Heart right ventricle (tissue), 16 donors: ENCODE measurements at regions not wholly inside any gene's neighbourhood (a gene's known extent, or its start where the extent isn't known, plus 50 kb on each side); places are given as distances from the start of the nearest gene placed in this dataset.

Source experiments
- ATAC-seq, 8 donors: fragments of 200-7000 bp; cut with Tn5 transposase; one replicate each; pipeline ENCODE4 v1.9.1; 2020; ENCODE audit warnings: mild to moderate bottlenecking in 8 of 8, moderate library complexity in 8 of 8, moderate number of reproducible peaks in 1 of 8
- DNase-seq, 2 donors: peaks; one replicate each; pipeline ENCODE4 v3.0.0-alpha.2; 2020
- H3K27ac ChIP-seq, 10 donors: fragments of 200-600 bp; sonication (generic) in 2 of 10; one replicate each; pipeline versions ENCODE4 v1.5.0 to v1.8.0; 2020 to 2022; ENCODE audit warnings: mild to moderate bottlenecking in 3 of 10
- H3K27me3 ChIP-seq, 7 donors: fragments of 200-600 bp; one replicate each; pipeline ENCODE4 v1.8.0; 2021 to 2022; ENCODE audit warnings: mild to moderate bottlenecking in 2 of 7
- H3K36me3 ChIP-seq, 9 donors: fragments of 200-600 bp; sonication (generic) in 1 of 9; one replicate each; pipeline versions ENCODE4 v1.5.0 to v1.8.0; 2020 to 2022; ENCODE audit warnings: mild to moderate bottlenecking in 2 of 9
- H3K4me1 ChIP-seq, 9 donors: fragments of 200-600 bp; sonication (generic) in 1 of 9; one replicate each; pipeline versions ENCODE4 v1.5.0 to v1.8.0; 2020 to 2022; ENCODE audit warnings: mild to moderate bottlenecking in 4 of 9
- H3K4me3 ChIP-seq, 10 donors: fragments of 200-600 bp; sonication (generic) in 2 of 10; one replicate each; pipeline versions ENCODE4 v1.5.0 to v1.8.0; 2020 to 2022; ENCODE audit warnings: mild to moderate bottlenecking in 7 of 10, moderate library complexity in 2 of 10
- H3K9me3 ChIP-seq, 11 donors: fragments of 200-600 bp in 10 of 11; sonication (generic) in 2 of 11; one replicate each; pipeline versions ENCODE4 v1.5.0 to v1.8.0; 2013 to 2022; ENCODE audit warnings: mild to moderate bottlenecking in 2 of 11, control low read depth in 1 of 11, moderate library complexity in 1 of 11
- WGBS, 2 donors: extraction: QIAGEN DNeasy Blood & Tissue Kit; methylation state at CpG; one replicate each; pipeline ENCODE4 v1.1.7; 2013; ENCODE audit warnings: inconsistent platforms in 1 of 2; 5-methylcytosine and 5-hydroxymethylcytosine counted together
- intact Hi-C, 10 donors: fragments of 100-400 bp; cut with DNase I; formaldehyde crosslinking; loops; one replicate each; pipeline versions ENCODE4 v1.11.1 to v1.14.2; 2022
- TF ChIP-seq, protein P1 (sequence below), 9 donors: fragments of 200-600 bp; sonication (generic) in 2 of 9; IDR thresholded peaks; one replicate each; pipeline versions ENCODE4 v1.5.0 to v1.8.0; 2021 to 2022; ENCODE audit warnings: antibody characterized with exemption in 9 of 9, mild to moderate bottlenecking in 5 of 9, moderate library complexity in 1 of 9
- donor health status: Arrhythmogenic right ventricular cardiomyopathy.
- donor health status: ischemic (EF 13 %, LVEDD 7.1; RV severe dilation, severe dysfunction).
- donor health status: healthy with polysubstance abuse.
- donor health status: DM: no; HTN: yes; CAD: no.
- donor health status: DM: no; HTN: no; CAD: no.
- donor health status: ischemic (EF 25% LVEDD 6.9; RV normal size, moderate dysfunction).
- donor health status: ischemic (EF 25% LVEDD 5.7; RV mildly dilated, moderate dysfunction).
- donor health status: healthy.
- donor health status: DM: yes; HTN: yes; CAD: no.
- donor health status: Ischemic cardiomyopathy.
- donor health status: ischemic (EF 35%, LVEDD 5.7; RV mildly dilated, moderate dysfunction).
- donor health status: nonischemic (EF 11% LVEDD 7.7; RV severe dilation, severe dysfunction).
- donor health status: DM: yes; HTN: yes; CAD: no.
- donor health status: PGD.
- donor health status: ischemic (EF 29% LVEDD 5.4; RV normal size, mild dysfunction).
- donor health status: nonischemic (EF 23%, LVEDD 6.1; RV moderate dilation, normal function).

DNA sequence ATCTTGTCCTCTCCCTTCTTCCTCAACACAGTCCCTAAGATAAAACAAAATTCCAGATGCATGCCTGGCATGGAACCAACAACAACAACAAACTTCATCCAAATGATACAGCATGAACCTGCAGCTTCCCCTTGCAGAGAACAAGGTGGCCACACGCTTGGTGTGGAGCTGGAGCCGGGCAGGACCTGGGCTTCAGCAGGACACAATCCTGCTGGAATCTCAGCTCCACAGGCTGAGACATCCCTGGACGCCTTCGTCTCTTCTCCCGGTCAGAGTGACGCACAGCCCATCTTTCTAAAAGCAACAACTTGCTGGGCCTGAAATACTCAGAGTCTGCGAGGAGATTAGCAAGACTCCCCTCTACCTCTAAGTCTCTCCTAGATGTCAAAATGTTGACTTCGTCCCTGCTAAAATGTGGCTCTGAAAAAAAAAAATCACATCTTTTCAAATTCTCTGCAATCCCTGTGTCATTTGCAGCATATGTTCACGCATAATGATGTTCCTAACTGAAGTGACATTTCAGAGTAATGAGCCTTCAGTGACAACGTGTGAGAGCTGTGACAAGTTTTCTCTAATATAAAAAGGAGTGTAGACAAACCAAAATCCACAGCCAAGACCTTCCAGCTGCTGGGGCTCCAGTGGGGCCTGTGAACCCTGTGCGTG is 1232.3 kb downstream of the TBC1D22A start:
- TF ChIP-seq, protein P1, sequence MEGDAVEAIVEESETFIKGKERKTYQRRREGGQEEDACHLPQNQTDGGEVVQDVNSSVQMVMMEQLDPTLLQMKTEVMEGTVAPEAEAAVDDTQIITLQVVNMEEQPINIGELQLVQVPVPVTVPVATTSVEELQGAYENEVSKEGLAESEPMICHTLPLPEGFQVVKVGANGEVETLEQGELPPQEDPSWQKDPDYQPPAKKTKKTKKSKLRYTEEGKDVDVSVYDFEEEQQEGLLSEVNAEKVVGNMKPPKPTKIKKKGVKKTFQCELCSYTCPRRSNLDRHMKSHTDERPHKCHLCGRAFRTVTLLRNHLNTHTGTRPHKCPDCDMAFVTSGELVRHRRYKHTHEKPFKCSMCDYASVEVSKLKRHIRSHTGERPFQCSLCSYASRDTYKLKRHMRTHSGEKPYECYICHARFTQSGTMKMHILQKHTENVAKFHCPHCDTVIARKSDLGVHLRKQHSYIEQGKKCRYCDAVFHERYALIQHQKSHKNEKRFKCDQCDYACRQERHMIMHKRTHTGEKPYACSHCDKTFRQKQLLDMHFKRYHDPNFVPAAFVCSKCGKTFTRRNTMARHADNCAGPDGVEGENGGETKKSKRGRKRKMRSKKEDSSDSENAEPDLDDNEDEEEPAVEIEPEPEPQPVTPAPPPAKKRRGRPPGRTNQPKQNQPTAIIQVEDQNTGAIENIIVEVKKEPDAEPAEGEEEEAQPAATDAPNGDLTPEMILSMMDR (IDR thresholded peaks at IDR 0.05) = no peak
- peaks cover 0 to 1% (median 0%) of the 10 kb centered on the region in 11 donors for H3K9me3 ChIP-seq
- no peaks in the 10 kb centered on the region for H3K4me1 ChIP-seq
- intact Hi-C loops = no loop called here
- H3K4me3 ChIP-seq = no peak overlapping the region
- no peak for DNase-seq
- peaks cover 0 to 29% (median 11%) of the 10 kb centered on the region in 7 donors for H3K27me3 ChIP-seq
- H3K27ac ChIP-seq = no peak overlapping the region
- no peaks in the 10 kb centered on the region for H3K36me3 ChIP-seq
- 72% methylated on average over 11 of the region's 11 CpGs for WGBS, 2 donors
- ATAC-seq = no peak

DNA sequence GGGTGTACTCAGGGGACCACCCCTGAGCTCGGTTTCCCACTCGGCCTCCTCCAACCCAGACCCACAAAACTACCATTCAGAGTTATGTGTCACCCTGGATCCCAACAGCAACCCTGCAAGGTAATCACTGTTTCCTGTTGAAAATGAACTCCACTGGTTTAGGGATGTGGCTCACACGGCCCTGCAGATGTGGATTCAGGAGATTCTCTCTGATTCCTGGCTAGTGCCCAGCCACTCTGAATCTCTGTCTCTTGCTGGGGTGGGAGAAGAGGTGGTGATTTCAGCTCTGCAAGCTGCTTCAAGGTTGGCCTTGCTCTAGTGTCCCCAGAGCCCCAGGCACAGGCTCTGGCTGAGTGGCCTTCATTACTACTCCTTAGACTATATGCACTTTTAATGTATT is 1231.6 kb downstream of the TBC1D22A start:
- Histone ChIP-seq H3K27ac (no peak overlapping the region), H3K4me3 (no peak overlapping the region), H3K4me1 (no peaks in the 10 kb centered on the region), H3K27me3 (peaks cover 0 to 33% (median 11%) of the 10 kb centered on the region in 7 donors), H3K36me3 (no peaks in the 10 kb centered on the region), H3K9me3 (peaks cover 0 to 8% (median 0%) of the 10 kb centered on the region in 11 donors)
- intact Hi-C loops = no loop called here
- DNase-seq = no peak
- TF ChIP-seq, protein P1 (IDR thresholded peaks at IDR 0.05) = no peak
- WGBS, 2 donors = 67 to 71% methylated on average over 3 of the region's 3 CpGs
- no peak for ATAC-seq

DNA sequence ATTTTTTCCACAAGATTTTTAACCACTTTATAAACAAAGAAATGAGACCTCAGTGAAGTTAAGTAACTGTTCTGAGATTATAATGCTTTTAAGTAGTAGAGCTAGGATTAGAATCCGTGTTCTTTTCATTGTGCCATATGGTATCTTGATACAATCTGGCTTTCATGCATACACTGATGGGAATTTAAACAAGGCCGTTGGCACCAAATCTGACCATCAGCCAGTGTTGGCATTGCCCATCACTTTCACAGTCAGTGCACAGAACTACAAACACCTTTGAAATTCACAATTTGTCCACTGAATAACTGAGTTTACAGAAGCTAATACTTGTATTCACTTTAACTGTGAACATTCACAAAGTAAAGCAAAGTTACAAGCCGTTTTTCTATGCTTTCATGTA is 1228.0 kb downstream of the TBC1D22A start:
- H3K4me3 ChIP-seq = no peak overlapping the region
- WGBS, 2 donors = 48 to 53% methylated on average over 3 of the region's 3 CpGs

DNA sequence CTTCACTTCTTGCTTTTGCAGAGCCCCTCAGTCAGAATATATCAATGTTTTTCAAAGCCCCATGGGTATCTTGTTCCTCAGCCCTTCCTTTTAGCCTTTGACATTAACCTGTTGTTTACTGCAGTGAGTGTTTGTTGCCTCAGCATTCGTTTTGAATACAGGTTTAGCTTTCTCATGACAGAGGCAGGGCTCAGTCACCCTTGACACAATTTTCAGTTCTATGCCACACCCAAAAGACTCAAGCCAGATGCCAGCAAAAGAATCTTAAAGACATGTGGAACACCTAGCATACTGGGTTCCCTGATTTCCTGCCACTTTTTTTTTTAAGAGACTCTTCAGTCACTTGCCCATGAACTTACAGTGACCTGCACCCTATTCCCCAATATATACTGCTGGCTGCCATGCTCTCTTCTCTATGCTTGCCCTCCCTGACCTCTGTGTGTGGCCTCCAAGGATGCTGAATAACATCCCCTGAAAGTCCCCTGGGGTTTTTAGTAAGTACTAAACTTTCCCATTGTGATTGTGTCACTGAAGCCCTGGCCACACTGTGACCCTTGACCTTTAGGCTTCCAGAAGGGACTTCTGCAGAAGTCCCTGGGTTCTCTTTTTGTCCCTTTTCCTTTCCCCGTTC is 1225.5 kb downstream of the TBC1D22A start:
- Histone ChIP-seq H3K36me3 (no peaks in the 10 kb centered on the region), H3K27me3 (peaks cover 0 to 29% (median 7%) of the 10 kb centered on the region in 7 donors), H3K4me3 (no peak overlapping the region), H3K9me3 (peaks cover 0 to 38% (median 5%) of the 10 kb centered on the region in 11 donors), H3K4me1 (no peaks in the 10 kb centered on the region), H3K27ac (no peak overlapping the region)
- WGBS, 2 donors = 28 to 37% methylated on average over 2 of the region's 2 CpGs
- no peak for ATAC-seq
- TF ChIP-seq, protein P1 (IDR thresholded peaks at IDR 0.05) = no peak
- intact Hi-C loops = no loop called here
- DNase-seq = no peak

More for the DNA sequence above, 1228.0 kb downstream of the TBC1D22A start:
- intact Hi-C loops = no loop called here
- DNase-seq (no peak), ATAC-seq (no peak)
- H3K27ac ChIP-seq = no peak overlapping the region
- TF ChIP-seq, protein P1 (IDR thresholded peaks at IDR 0.05) = no peak
- H3K4me1 ChIP-seq = no peaks in the 10 kb centered on the region
- peaks cover 0 to 38% (median 5%) of the 10 kb centered on the region in 11 donors for H3K9me3 ChIP-seq
- peaks cover 0 to 29% (median 7%) of the 10 kb centered on the region in 7 donors for H3K27me3 ChIP-seq
- no peaks in the 10 kb centered on the region for H3K36me3 ChIP-seq
